Thyroid gland (tissue), 4 donors: ENCODE measurements at regions not wholly inside any gene's neighbourhood (a gene's known extent, or its start where the extent isn't known, plus 50 kb on each side); places are given as distances from the start of the nearest gene placed in this dataset.

Source experiments
- DNase-seq, 2 donors: peaks; one replicate each; pipeline ENCODE4 v3.0.0-alpha.2; 2019
- H3K27ac ChIP-seq, 3 donors: fragments of 200-600 bp; sonication (generic); 1 replicate in 2 of 3; 2 replicates in 1 of 3; pipeline ENCODE4 v1.5.1; 2016 to 2019; ENCODE audit warnings: mild to moderate bottlenecking in 1 of 3, moderate library complexity in 1 of 3
- H3K27me3 ChIP-seq: fragments of 200-600 bp; sonication (generic); one replicate; pipeline ENCODE4 v1.5.1; 2019
- H3K36me3 ChIP-seq, 2 donors: fragments of 200-600 bp; sonication (generic); one replicate each; pipeline ENCODE4 v1.5.1; 2016 to 2019
- H3K4me1 ChIP-seq, 2 donors: fragments of 200-600 bp; sonication (generic); one replicate each; pipeline ENCODE4 v1.5.1; 2017 to 2019
- H3K4me3 ChIP-seq, 3 donors: fragments of 200-600 bp; sonication (generic); replicated peaks in 1 of 3; 1 replicate in 2 of 3; 2 replicates in 1 of 3; pipeline ENCODE4 v1.5.1; 2016; ENCODE audit warnings: mild to moderate bottlenecking in 1 of 3
- H3K9me3 ChIP-seq: fragments of 200-600 bp; sonication (generic); one replicate; pipeline ENCODE4 v1.5.1; 2017
- POLR2A ChIP-seq, 2 donors: fragments of 450-650 bp; IDR thresholded peaks; one replicate each; pipeline ENCODE4 v1.6.1; 2017; ENCODE audit warnings: antibody characterized with exemption in 2 of 2, mild to moderate bottlenecking in 2 of 2, moderate library complexity in 1 of 2
- WGBS, 2 donors: methylation state at CpG; one replicate each; pipeline ENCODE4 v1.1.5; 2017; 5-methylcytosine and 5-hydroxymethylcytosine counted together
- intact Hi-C: fragments of 100-400 bp; cut with DNase I; formaldehyde crosslinking; loops from one replicate; pipeline ENCODE4 v1.15.1; 2023
- TF ChIP-seq, protein P1 (sequence below), 6 experiments: fragments of 200-600 bp in 3 of 6; fragments of 450-650 bp in 3 of 6; sonication (generic) in 3 of 6; IDR thresholded peaks; one replicate each; pipeline ENCODE4 v1.5.1; 2016 to 2019; ENCODE audit warnings: antibody characterized with exemption in 6 of 6, mild to moderate bottlenecking in 2 of 6, inconsistent platforms in 1 of 6, moderate library complexity in 1 of 6

DNA sequence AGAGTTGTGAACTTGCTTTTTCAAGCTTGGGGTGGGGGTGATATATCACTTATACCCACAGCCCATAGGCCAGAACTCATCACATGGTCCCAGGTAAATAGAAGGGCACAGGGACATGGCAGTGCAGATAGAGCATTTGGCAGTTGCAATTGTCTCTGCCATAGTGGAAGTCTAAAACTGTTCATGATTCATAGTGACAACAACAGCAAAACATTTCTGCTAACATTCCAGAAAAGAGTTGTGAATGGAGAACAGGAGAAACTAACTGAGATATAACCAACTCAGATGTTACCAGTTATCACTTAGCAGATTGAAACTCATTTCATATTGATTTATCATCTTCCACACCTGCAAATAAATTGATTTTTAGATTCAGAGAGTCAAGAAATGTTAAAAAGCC is 278.6 kb upstream of the KYNU start:
- TF ChIP-seq, protein P1, sequence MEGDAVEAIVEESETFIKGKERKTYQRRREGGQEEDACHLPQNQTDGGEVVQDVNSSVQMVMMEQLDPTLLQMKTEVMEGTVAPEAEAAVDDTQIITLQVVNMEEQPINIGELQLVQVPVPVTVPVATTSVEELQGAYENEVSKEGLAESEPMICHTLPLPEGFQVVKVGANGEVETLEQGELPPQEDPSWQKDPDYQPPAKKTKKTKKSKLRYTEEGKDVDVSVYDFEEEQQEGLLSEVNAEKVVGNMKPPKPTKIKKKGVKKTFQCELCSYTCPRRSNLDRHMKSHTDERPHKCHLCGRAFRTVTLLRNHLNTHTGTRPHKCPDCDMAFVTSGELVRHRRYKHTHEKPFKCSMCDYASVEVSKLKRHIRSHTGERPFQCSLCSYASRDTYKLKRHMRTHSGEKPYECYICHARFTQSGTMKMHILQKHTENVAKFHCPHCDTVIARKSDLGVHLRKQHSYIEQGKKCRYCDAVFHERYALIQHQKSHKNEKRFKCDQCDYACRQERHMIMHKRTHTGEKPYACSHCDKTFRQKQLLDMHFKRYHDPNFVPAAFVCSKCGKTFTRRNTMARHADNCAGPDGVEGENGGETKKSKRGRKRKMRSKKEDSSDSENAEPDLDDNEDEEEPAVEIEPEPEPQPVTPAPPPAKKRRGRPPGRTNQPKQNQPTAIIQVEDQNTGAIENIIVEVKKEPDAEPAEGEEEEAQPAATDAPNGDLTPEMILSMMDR (IDR thresholded peaks at IDR 0.05), result no peak
- no peak for TF ChIP-seq POLR2A (IDR thresholded peaks at IDR 0.05)
- DNase-seq, result no peak
- Histone ChIP-seq H3K4me1 (no peaks in the 10 kb centered on the region), H3K36me3 (no peaks in the 10 kb centered on the region), H3K9me3 (no peaks in the 10 kb centered on the region), H3K27me3 (no peaks in the 10 kb centered on the region), H3K27ac (no peak overlapping the region), H3K4me3 (no peak overlapping the region)
- intact Hi-C loops, result no loop called here

DNA sequence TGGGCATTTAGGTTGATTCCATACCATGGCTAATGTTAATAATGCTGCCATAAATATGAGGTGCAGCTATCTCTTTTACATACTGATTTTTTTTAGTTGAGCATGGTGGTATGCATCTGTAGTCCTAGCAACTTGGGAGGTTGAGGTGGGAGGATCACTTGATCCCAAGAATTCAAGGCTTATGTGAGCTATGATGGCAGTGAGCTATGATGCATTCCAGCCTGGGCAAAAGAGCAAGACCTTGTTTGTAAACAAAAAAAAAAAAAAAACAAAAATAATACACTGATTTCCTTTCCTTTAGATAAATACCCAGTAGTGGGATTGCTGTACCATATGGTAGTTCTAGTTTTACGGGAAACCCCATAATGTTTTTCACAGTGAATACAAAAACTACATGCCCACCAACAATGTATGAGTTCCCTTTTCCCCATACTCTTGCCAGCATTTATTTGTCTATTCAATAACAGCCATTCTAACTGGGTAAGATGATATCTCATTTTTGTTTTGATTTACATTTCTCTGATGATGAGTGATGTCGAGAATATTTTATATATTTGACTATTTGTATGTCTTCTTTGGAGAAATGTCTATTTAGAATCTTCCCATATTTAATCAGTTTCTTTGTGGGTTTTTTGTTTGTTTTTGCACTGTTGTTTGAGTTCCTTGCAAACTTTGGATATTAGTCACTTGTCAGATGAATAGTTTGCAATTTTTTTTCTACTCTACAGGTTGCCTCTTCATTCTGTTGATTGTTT is 281.0 kb upstream of the KYNU start:
- Histone ChIP-seq H3K9me3 (no peaks in the 10 kb centered on the region), H3K36me3 (no peaks in the 10 kb centered on the region), H3K27ac (no peak overlapping the region), H3K4me3 (no peak overlapping the region), H3K27me3 (no peaks in the 10 kb centered on the region), H3K4me1 (no peaks in the 10 kb centered on the region)
- intact Hi-C loops, result no loop called here
- TF ChIP-seq, protein P1 (IDR thresholded peaks at IDR 0.05), result no peak
- TF ChIP-seq POLR2A (IDR thresholded peaks at IDR 0.05), result no peak
- 90 to 92% methylated on average over 2 of the region's 2 CpGs for WGBS, 2 donors
- no peak for DNase-seq

DNA sequence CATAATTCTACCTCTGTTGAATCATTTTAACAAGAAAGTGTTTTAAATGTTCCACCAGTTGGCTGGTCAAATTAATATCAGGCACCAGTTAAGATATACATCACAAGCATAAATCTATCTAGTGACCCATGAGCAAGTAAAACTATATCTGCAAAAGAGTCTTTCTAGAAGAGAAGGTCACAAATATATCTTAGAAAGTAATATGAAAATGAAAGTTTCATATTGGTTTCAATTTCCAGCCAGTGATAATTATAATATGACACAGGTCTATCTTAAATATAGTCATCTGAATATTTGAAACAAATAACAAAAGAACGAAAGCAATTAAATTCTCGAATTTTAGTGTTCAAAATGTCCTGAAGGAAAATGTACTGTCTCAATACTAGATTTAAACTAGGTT is 282.5 kb upstream of the KYNU start:
- Histone ChIP-seq H3K4me3 (no peak overlapping the region), H3K27ac (no peak overlapping the region), H3K9me3 (no peaks in the 10 kb centered on the region), H3K27me3 (no peaks in the 10 kb centered on the region), H3K4me1 (no peaks in the 10 kb centered on the region), H3K36me3 (no peaks in the 10 kb centered on the region)
- TF ChIP-seq, protein P1 (IDR thresholded peaks at IDR 0.05), result no peak
- no peak for TF ChIP-seq POLR2A (IDR thresholded peaks at IDR 0.05)
- no peak for DNase-seq
- intact Hi-C loops, result no loop called here
- 90% methylated on average over 2 of the region's 2 CpGs for WGBS, 2 donors

DNA sequence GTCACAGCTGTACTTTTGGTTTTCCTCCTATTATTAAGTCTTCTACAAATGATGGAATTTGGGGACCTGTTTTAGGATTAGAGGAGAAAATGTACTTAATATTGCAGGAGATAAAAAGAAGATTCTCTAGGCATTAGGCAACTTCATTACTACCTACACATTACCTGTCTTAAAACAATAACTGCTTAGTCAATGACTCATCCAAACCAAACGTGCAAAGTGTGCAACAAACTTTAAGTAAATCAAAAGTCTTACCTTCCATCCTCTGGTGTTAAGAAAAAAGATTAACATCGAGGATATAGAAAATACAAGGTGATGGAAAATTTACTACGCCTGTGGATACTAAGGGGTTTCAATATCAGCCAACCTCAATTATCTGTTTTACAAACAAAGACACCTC is 285.3 kb upstream of the KYNU start:
- no peak overlapping the region for H3K27ac ChIP-seq
- H3K27me3 ChIP-seq, result no peaks in the 10 kb centered on the region
- no peak overlapping the region for H3K4me3 ChIP-seq
- WGBS, 2 donors, result 75 to 85% methylated on average over 3 of the region's 3 CpGs
- intact Hi-C loops, result no loop called here
- H3K9me3 ChIP-seq, result no peaks in the 10 kb centered on the region
- H3K4me1 ChIP-seq, result no peaks in the 10 kb centered on the region
- H3K36me3 ChIP-seq, result no peaks in the 10 kb centered on the region
- no peak for TF ChIP-seq POLR2A (IDR thresholded peaks at IDR 0.05)
- DNase-seq, result no peak

DNA sequence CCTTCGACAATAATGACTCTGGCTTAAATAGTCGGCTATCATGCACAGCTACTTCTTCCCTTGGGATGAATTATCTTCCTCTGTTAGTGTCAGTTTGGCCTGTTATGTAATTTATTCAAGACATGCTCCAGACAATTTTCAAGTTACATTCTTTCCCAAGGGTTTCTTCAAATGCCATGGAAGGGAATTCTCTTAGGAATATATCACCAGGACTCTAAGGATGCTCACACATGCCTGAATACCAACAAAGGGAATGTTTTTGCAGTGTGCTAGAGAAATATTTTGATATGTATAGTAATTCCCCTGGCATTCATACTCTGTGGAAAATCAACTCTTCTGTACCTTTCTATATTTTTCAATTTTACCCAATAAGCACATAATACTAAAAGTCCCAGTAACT is 286.0 kb upstream of the KYNU start:
- no peaks in the 10 kb centered on the region for H3K4me1 ChIP-seq
- H3K27ac ChIP-seq, result no peak overlapping the region
- H3K27me3 ChIP-seq, result no peaks in the 10 kb centered on the region
- WGBS, 2 donors, result 75 to 98% methylated on average over 2 of the region's 2 CpGs
- no peaks in the 10 kb centered on the region for H3K36me3 ChIP-seq
- no peaks in the 10 kb centered on the region for H3K9me3 ChIP-seq
- TF ChIP-seq, protein P1 (IDR thresholded peaks at IDR 0.05), result no peak
- TF ChIP-seq POLR2A (IDR thresholded peaks at IDR 0.05), result no peak
- DNase-seq, result no peak
- intact Hi-C loops, result no loop called here
- no peak overlapping the region for H3K4me3 ChIP-seq
